Activated naive CD8-positive, alpha-beta T cell treated with anti-CD3 and anti-CD28 coated beads, Interleukin-2, amount 50 U/mL, for 24 hours (primary cell): ENCODE measurements at regions not wholly inside any gene's neighbourhood (a gene's known extent, or its start where the extent isn't known, plus 50 kb on each side); places are given as distances from the start of the nearest gene placed in this dataset.
"Not testable (repeated sequence)": the region's sequence is repeated elsewhere in the genome, so short reads cannot be mapped to it uniquely, and the experiment has no call there.

ENCODE experiments used
- ATAC-seq: fragments of 150-1000 bp; cut with Tn5 transposase; one replicate; pipeline ENCODE4 v1.10.0; 2021
- DNase-seq: peaks from one replicate; pipeline ENCODE4 v3.0.0; 2021
- H3K27ac Mint-ChIP-seq: one replicate; pipeline ENCODE4 v1.8.0; 2021; ENCODE audit warnings: mild to moderate bottlenecking, mixed read lengths
- H3K27me3 Mint-ChIP-seq: one replicate; pipeline ENCODE4 v1.8.0; 2021; ENCODE audit warnings: mixed read lengths
- H3K36me3 Mint-ChIP-seq: one replicate; pipeline ENCODE4 v1.8.0; 2021; ENCODE audit warnings: low read depth, mixed read lengths
- H3K4me1 Mint-ChIP-seq: one replicate; pipeline ENCODE4 v1.8.0; 2021; ENCODE audit warnings: mixed read lengths
- H3K4me3 Mint-ChIP-seq: one replicate; pipeline ENCODE4 v1.8.0; 2021; ENCODE audit warnings: mild to moderate bottlenecking, moderate library complexity, mixed read lengths
- H3K9me3 Mint-ChIP-seq: one replicate; pipeline ENCODE4 v1.8.0; 2021; ENCODE audit warnings: mixed read lengths

- no peak for DNase-seq
- H3K4me3 Mint-ChIP-seq: no peak overlapping the region
- no peaks in the 10 kb centered on the region for H3K36me3 Mint-ChIP-seq
- H3K9me3 Mint-ChIP-seq: peaks cover 3% of the 10 kb centered on the region
- no peak overlapping the region for H3K27ac Mint-ChIP-seq
- no peaks in the 10 kb centered on the region for H3K27me3 Mint-ChIP-seq
- H3K4me1 Mint-ChIP-seq: no peaks in the 10 kb centered on the region
- no peak for ATAC-seq
These were observed 54.6 kb downstream of the DKK1 start for GRCh38 chr10:52368725-52369124.

GRCh38 chr10:52374207-52374606, 60.1 kb downstream of the DKK1 start:
- H3K9me3 Mint-ChIP-seq: peaks cover 11% of the 10 kb centered on the region
- H3K27ac Mint-ChIP-seq, ATAC-seq, DNase-seq, H3K4me1 Mint-ChIP-seq, H3K4me3 Mint-ChIP-seq, H3K36me3 Mint-ChIP-seq, H3K27me3 Mint-ChIP-seq: not testable (repeated sequence)

GRCh38 chr10:52376694-52377354, 62.7 kb downstream of the DKK1 start:
- DNase-seq: no peak
- Mint-ChIP-seq H3K36me3 (no peaks in the 10 kb centered on the region), H3K27ac (no peak overlapping the region), H3K4me1 (no peaks in the 10 kb centered on the region), H3K4me3 (no peak overlapping the region), H3K9me3 (peaks cover 11% of the 10 kb centered on the region), H3K27me3 (no peaks in the 10 kb centered on the region)
- no peak for ATAC-seq

DNA sequence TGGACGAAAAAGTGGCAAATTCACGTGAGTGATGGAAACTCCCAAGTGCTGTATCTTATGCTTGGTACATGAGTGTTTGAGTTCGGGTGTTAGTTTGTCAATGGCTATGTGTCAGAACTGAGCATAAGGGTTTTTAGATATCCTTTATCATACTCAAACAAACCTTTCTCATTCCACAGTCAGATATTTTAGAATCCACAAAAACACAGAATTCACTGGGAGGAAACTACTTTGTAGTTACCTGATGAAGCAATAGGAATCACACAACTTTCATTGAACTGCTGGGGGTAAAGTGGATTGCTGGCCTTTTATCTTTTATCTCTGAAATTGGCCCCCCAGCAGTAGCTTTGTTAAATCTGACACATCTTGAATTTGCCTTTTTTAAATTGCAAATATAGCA, 64.0 kb downstream of the DKK1 start:
- H3K27me3 Mint-ChIP-seq: no peaks in the 10 kb centered on the region
- no peak for ATAC-seq
- H3K36me3 Mint-ChIP-seq: no peaks in the 10 kb centered on the region
- no peak overlapping the region for H3K4me3 Mint-ChIP-seq
- no peak overlapping the region for H3K27ac Mint-ChIP-seq
- H3K4me1 Mint-ChIP-seq: no peaks in the 10 kb centered on the region
- DNase-seq: no peak
- peaks cover 11% of the 10 kb centered on the region for H3K9me3 Mint-ChIP-seq

DNA sequence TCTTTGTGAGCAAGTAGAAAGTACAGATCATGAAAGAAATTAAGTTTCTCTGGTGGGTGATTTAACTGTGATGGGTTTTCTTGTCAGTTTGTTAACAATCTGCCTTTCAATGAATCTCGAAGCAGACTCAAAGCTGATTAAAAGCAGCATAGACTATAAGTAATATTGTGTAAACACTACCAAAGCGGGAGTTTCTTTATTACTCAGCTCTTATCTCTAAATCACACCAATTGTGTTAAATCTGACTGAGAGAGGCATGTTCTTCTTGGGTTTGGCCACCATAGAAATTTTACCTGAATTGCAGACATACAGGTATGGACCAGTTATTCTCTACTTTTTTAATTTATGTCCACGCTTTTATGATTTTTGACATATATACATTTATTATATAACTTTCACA, 65.2 kb downstream of the DKK1 start:
- DNase-seq (no peak), ATAC-seq (no peak)
- no peaks in the 10 kb centered on the region for H3K4me1 Mint-ChIP-seq
- H3K36me3 Mint-ChIP-seq: no peaks in the 10 kb centered on the region
- H3K27ac Mint-ChIP-seq: no peak overlapping the region
- H3K27me3 Mint-ChIP-seq: no peaks in the 10 kb centered on the region
- no peak overlapping the region for H3K4me3 Mint-ChIP-seq
- peaks cover 5% of the 10 kb centered on the region for H3K9me3 Mint-ChIP-seq

GRCh38 chr10:52383088-52383487, 69.0 kb downstream of the DKK1 start:
- no peak overlapping the region for H3K27ac Mint-ChIP-seq
- H3K4me1 Mint-ChIP-seq: no peaks in the 10 kb centered on the region
- no peak for ATAC-seq
- no peaks in the 10 kb centered on the region for H3K9me3 Mint-ChIP-seq
- no peak for DNase-seq
- H3K4me3 Mint-ChIP-seq: no peak overlapping the region
- no peaks in the 10 kb centered on the region for H3K36me3 Mint-ChIP-seq
- no peaks in the 10 kb centered on the region for H3K27me3 Mint-ChIP-seq

- H3K36me3 Mint-ChIP-seq: no peaks in the 10 kb centered on the region
- no peak for ATAC-seq
- no peak for DNase-seq
- H3K9me3 Mint-ChIP-seq: no peaks in the 10 kb centered on the region
- no peaks in the 10 kb centered on the region for H3K27me3 Mint-ChIP-seq
- no peak overlapping the region for H3K4me3 Mint-ChIP-seq
- no peaks in the 10 kb centered on the region for H3K4me1 Mint-ChIP-seq
- no peak overlapping the region for H3K27ac Mint-ChIP-seq
These were observed 73.7 kb downstream of the DKK1 start for GRCh38 chr10:52387744-52388143.

GRCh38 chr10:52390388-52390787, 76.3 kb downstream of the DKK1 start:
- Mint-ChIP-seq H3K27ac (no peak overlapping the region), H3K4me3 (no peak overlapping the region), H3K27me3 (no peaks in the 10 kb centered on the region), H3K4me1 (no peaks in the 10 kb centered on the region), H3K9me3 (no peaks in the 10 kb centered on the region), H3K36me3 (no peaks in the 10 kb centered on the region)
- no peak for ATAC-seq
- DNase-seq: no peak

DNA sequence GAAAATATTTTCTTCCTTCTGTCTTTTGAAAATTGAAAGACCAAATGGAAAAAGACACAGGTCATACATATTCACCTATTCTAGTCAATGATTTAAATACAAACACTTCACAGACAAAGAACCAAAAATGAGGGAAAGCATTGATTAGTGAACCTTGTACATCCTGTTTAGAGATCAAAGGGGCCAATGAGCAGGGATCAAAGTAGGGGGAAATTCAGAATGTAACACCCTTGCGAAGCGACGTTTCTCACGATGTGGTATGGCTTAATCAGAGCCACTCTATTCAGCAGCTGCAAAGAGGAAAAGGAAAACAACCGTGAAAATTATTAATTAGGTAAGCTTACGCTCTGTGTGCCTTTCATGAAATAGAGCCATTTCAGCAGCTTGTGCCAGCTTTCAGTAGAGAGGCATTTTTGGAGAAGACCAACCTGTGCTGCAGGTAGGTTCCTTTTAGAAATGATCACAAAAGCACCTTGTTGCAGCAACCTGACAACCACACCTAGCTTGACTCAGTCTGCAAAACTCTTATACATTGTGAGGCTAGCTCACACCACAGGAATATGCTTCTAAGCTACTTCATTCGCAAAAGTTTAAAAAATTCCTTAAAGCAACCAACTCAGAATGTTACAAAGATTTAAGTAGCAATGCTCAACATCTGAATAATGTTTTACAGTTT, 78.0 kb downstream of the DKK1 start:
- Mint-ChIP-seq H3K9me3 (no peaks in the 10 kb centered on the region), H3K4me3 (no peak overlapping the region), H3K4me1 (no peaks in the 10 kb centered on the region), H3K27me3 (no peaks in the 10 kb centered on the region), H3K27ac (no peak overlapping the region), H3K36me3 (no peaks in the 10 kb centered on the region)
- ATAC-seq (no peak), DNase-seq (no peak)

- no peak overlapping the region for H3K27ac Mint-ChIP-seq
- ATAC-seq: no peak
- H3K4me1 Mint-ChIP-seq: no peaks in the 10 kb centered on the region
- no peak for DNase-seq
- no peaks in the 10 kb centered on the region for H3K36me3 Mint-ChIP-seq
- no peaks in the 10 kb centered on the region for H3K9me3 Mint-ChIP-seq
- H3K27me3 Mint-ChIP-seq: no peaks in the 10 kb centered on the region
- H3K4me3 Mint-ChIP-seq: no peak overlapping the region
These were observed 80.2 kb downstream of the DKK1 start for GRCh38 chr10:52394246-52394645.

DNA sequence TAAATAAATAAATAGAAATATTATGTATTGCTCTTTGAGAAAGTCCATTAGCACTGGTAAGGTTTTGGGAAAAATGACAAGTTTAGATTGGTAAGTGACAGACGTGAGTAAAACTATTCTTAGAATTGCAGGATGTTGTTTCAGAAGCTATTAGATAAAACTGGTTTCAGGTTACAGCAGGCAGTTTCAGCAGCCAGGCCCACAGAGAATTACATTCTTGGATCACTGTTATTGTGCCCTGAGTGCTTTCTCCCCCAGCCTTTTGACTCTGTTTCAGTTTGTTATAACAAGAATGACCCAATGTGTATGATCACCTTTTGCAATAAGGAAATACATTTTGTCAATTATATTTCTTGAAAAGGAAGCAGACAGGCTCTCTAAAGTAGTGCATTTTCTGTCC, 86.5 kb downstream of the DKK1 start:
- no peaks in the 10 kb centered on the region for H3K27me3 Mint-ChIP-seq
- H3K4me1 Mint-ChIP-seq: no peaks in the 10 kb centered on the region
- H3K4me3 Mint-ChIP-seq: no peak overlapping the region
- ATAC-seq (no peak), DNase-seq (no peak)
- peaks cover 6% of the 10 kb centered on the region for H3K9me3 Mint-ChIP-seq
- H3K27ac Mint-ChIP-seq: no peak overlapping the region
- no peaks in the 10 kb centered on the region for H3K36me3 Mint-ChIP-seq

DNA sequence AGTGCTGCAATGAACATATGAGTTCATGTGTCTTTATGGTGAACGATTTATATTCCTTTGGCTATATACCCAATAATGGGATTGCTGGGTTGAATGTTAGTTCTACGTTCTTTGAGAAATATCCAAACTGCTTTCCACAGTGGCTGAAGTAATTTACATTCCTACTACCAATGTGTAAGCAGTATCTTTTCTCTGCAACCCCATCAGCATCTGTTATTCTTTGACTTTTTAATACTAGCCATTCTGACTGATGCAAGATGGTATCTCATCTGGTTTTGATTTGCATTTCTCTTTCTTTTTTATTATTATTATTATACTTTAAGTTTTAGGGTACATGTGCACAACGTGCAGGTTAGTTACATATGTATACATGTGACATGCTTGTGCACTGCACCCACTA, 89.7 kb downstream of the DKK1 start:
- not testable (repeated sequence) for H3K27ac Mint-ChIP-seq, ATAC-seq, H3K27me3 Mint-ChIP-seq, DNase-seq, H3K36me3 Mint-ChIP-seq, H3K4me1 Mint-ChIP-seq, H3K4me3 Mint-ChIP-seq, H3K9me3 Mint-ChIP-seq

GRCh38 chr10:52409195-52409594, 95.1 kb downstream of the DKK1 start:
- DNase-seq: no peak
- no peaks in the 10 kb centered on the region for H3K27me3 Mint-ChIP-seq
- no peaks in the 10 kb centered on the region for H3K36me3 Mint-ChIP-seq
- H3K4me3 Mint-ChIP-seq: no peak overlapping the region
- H3K9me3 Mint-ChIP-seq: no peaks in the 10 kb centered on the region
- no peak overlapping the region for H3K27ac Mint-ChIP-seq
- H3K4me1 Mint-ChIP-seq: no peaks in the 10 kb centered on the region
- ATAC-seq: no peak

- Mint-ChIP-seq H3K27me3 (no peaks in the 10 kb centered on the region), H3K36me3 (no peaks in the 10 kb centered on the region), H3K4me1 (no peaks in the 10 kb centered on the region), H3K4me3 (no peak overlapping the region), H3K9me3 (no peaks in the 10 kb centered on the region), H3K27ac (no peak overlapping the region)
- no peak for DNase-seq
- ATAC-seq: no peak
These were observed 95.8 kb downstream of the DKK1 start for GRCh38 chr10:52409928-52410327.

GRCh38 chr10:52410916-52411315, 96.8 kb downstream of the DKK1 start:
- no peaks in the 10 kb centered on the region for H3K27me3 Mint-ChIP-seq
- DNase-seq (no peak), ATAC-seq (no peak)
- H3K36me3 Mint-ChIP-seq: no peaks in the 10 kb centered on the region
- no peak overlapping the region for H3K4me3 Mint-ChIP-seq
- H3K27ac Mint-ChIP-seq: no peak overlapping the region
- no peaks in the 10 kb centered on the region for H3K9me3 Mint-ChIP-seq
- H3K4me1 Mint-ChIP-seq: no peaks in the 10 kb centered on the region

DNA sequence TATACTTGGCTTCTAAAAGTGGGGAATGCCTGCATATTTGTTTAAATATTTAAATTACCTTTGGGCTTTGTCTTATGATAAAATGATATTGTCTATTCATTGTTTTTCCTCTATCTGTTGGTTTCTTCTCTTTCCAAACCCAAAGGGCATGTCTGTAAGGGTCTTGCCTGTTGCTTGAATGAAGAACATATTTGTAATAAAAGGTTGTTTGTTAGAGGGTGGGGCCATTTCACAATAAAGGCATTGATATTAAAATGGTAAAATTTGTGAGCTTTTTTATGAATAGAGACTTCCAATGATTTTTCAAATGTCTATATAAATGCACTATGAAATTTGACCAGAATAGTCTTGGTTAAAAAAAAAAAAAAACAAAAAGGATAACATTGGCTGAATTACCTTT, 105.2 kb downstream of the DKK1 start:
- Mint-ChIP-seq H3K9me3 (peaks cover 2% of the 10 kb centered on the region), H3K4me1 (no peaks in the 10 kb centered on the region), H3K36me3 (no peaks in the 10 kb centered on the region), H3K27ac (no peak overlapping the region), H3K4me3 (no peak overlapping the region), H3K27me3 (no peaks in the 10 kb centered on the region)
- no peak for ATAC-seq
- DNase-seq: no peak
